GM10847 (cell line): ENCODE measurements at regions not wholly inside any gene's neighbourhood (a gene's known extent, or its start where the extent isn't known, plus 50 kb on each side); places are given as distances from the start of the nearest gene placed in this dataset.

Source experiments
- POLR2A ChIP-seq: IDR thresholded peaks from 2 replicates; pipeline ENCODE4 v1.6.1; 2011; ENCODE audit not compliant: insufficient read length; ENCODE audit errors: extremely low read depth

DNA sequence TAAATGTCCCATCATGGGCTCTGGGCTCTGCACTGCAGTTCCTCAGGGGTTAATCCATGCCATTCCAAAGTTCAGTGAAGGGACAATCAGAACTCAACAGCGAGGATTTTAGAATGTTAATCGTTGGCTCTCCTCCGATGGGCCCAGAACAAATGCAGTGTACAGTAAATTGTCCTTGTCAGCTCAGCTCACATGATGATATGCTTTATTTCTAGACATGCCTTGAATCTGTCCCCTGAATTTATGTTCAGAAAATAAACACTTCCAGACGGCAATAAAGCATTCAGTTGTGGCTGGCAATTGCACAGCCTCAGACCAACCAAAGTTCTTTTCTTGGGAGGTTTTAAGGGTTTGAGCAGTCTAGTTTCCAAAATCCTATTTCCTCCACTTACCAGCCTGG lies 981.2 kb downstream of the BCL11A start:
- TF ChIP-seq POLR2A, result no peak

DNA sequence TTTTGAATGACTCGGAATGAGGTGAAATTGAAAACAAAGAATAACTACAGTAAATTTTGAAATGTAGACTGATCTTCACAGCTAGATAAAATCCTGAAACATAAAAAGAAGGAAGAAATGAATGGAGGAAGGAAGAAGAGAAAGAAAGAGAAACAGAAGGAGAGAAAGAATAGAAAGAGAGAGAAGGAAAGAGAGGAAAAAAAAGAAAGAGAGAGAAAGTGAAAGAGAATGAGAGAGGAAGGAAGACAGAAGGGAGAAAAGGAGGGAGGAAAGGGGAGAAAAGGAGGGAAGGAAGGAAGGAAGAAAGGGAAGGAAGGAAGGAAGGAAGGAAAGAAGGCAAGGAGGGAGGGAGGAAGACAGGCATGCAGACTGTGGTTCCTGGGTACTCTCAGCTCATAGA lies 982.6 kb downstream of the BCL11A start:
- no peak for TF ChIP-seq POLR2A

GRCh38 chr2:59569124-59569523 lies 984.3 kb downstream of the BCL11A start:
- TF ChIP-seq POLR2A, result no peak

- no peak for TF ChIP-seq POLR2A
These were observed 985.0 kb downstream of the BCL11A start for GRCh38 chr2:59568461-59568860.

- TF ChIP-seq POLR2A, result no peak
These were observed 986.3 kb downstream of the BCL11A start for GRCh38 chr2:59567151-59567550.

- TF ChIP-seq POLR2A, result no peak
These were observed 986.7 kb downstream of the BCL11A start for GRCh38 chr2:59566739-59567138.

DNA sequence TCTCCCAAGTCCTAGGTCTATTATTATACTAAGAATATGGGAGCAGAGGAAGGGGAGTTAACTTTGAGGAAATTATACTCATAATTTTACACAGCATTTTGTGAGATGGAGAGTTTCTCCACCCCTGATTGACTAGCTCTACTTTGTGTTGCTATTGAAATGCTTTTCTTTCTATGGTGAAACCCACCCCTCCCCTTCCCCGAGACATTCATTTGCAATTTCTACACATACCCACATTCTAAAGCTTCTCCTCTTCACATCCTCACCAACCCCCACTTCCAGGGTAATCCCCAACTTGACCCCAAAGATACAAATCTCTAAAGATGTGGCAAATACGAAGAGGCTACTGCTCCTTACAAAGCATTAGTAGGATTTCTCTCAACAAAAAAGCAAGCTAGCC lies 992.2 kb downstream of the BCL11A start:
- TF ChIP-seq POLR2A, result no peak

GRCh38 chr2:59560769-59561168 lies 992.7 kb downstream of the BCL11A start:
- no peak for TF ChIP-seq POLR2A

DNA sequence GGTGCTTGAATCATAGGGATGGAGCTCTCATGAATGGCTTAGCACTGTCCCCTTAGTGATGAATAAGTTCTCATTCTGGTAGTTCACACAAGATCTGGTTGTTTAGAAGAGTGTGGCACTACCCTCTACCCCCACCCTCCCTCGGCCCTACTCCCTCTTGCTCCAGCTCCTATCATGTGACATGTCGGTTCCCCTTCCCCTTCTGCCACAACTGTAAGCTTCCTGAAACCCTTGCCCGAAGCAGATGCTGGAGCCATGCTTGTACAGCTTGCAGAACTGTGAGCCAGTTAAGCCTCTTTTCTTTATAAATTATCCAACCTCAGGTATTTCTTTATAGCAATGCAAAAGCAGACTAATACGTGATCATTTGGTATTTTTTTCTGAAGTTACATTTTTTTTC lies 1012.6 kb downstream of the BCL11A start:
- no peak for TF ChIP-seq POLR2A

- TF ChIP-seq POLR2A, result no peak
These were observed 1015.0 kb downstream of the BCL11A start for GRCh38 chr2:59538398-59538911.

DNA sequence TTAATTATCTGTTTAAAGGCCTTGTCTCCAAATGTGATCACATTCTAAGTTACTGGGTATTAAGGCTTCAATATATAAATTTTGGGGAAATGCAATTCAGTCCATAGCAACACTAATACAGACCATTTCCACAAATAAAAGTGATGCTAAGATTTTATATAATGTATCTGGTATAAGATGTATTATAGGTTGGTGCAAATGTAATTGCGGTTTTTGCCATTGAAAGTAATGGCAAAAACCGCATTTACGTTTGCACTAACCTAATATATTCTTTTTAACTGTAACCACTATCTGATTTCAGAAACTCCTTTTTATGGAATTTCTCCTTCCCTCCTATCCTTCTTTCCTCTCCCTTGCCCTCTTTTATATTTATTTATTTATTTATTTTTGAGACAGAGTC lies 1020.6 kb downstream of the BCL11A start:
- TF ChIP-seq POLR2A, result no peak

GRCh38 chr2:59530258-59530657 lies 1023.2 kb downstream of the BCL11A start:
- no peak for TF ChIP-seq POLR2A

DNA sequence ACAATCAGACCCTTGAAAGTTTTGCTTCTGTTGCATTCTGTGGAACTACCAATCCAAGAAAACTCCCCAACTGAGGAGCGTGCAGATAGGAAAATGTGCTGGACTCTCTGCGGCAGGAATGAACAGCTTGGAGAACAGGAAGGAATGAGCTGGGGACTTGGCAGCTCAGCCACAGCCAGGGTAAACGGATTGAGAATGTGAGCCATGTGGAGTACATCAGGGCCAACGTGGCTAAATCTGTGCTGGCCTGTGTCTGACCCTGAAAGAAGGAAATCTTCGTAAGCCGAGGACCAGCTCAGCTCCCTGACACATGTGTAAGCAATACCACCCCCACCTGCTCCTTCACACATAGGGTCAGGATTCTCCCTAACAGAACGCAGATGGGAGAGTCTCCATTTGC lies 1023.7 kb downstream of the BCL11A start:
- no peak for TF ChIP-seq POLR2A

DNA sequence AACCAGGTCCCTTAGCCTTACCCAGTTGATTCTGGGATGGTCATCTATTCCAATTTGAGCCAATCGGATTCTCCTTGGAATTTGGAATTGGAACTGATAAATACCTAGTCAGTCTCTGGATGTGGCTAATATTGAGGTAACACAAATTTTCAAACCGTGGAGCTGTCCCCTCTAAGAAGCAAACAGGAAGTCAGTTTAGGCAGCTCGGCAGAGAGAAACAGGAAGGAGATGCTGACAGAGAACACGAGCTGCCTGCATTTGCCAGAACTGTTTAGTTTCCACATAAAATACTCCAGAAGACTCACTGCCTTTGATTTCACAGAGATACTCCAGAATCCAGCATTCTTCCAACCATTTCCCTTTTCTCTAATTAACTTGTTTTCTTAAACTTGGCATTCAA lies 1024.9 kb downstream of the BCL11A start:
- TF ChIP-seq POLR2A, result no peak

GRCh38 chr2:59502981-59503380 lies 1050.5 kb downstream of the BCL11A start:
- TF ChIP-seq POLR2A, result no peak

DNA sequence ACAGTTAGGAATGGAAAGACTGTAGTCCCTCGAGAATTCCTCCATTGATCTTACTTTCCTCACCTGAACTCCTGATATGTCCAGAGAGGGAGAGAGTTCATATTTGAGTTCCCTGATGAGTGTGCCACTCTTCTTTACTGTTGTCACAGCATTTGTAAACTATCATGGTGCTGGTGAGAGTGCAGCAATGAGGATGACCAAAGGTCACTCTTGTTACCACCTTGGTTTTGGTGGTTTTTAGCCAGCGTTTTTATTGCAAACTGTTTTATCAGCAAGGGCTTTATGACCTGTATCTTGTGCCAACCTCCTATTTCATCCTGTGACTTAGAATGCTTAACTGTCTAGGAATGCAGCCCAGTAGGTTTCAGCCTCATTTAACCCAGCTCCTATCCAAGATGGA lies 1062.5 kb downstream of the BCL11A start:
- TF ChIP-seq POLR2A, result no peak

DNA sequence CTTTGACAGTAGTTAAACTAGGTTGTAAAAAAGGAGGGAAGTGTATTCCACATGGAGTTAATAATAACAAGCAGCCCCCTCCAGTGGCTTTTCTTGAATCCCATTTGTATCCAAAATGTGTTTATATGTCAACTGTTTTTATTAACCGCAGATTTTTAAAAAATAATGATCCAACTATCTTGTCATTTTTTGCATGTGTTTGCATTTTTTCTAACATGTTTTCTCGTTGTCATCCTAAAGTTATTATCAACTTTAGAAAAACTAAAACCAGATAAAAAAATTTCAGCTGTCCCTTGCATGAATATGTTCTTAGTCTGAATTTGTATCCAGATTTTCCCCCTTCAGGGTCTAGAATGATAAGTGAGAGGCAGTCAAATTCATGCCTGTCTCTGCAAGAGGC lies 1063.3 kb downstream of the BCL11A start:
- TF ChIP-seq POLR2A, result no peak

- TF ChIP-seq POLR2A, result no peak
These were observed 1068.8 kb downstream of the BCL11A start for GRCh38 chr2:59484673-59485072.
